ENCODE measurements at regions not wholly inside any gene's neighbourhood (a gene's known extent, or its start where the extent isn't known, plus 50 kb on each side); places are given as distances from the start of the nearest gene placed in this dataset.
"Not testable (repeated sequence)": the region's sequence is repeated elsewhere in the genome, so short reads cannot be mapped to it uniquely, and the experiment has no call there.

GRCh38 chrX:129357428-129357827 is 165.9 kb downstream of the SMARCA1 start:
- TF ChIP-seq CTCF, EZH2phosphoT487, EZH2 (IDR thresholded peaks at IDR 0.05): not testable (repeated sequence)
